ENCODE measurements at regions not wholly inside any gene's neighbourhood (a gene's known extent, or its start where the extent isn't known, plus 50 kb on each side); places are given as distances from the start of the nearest gene placed in this dataset.
"Not testable (repeated sequence)": the region's sequence is repeated elsewhere in the genome, so short reads cannot be mapped to it uniquely, and the experiment has no call there.

DNA sequence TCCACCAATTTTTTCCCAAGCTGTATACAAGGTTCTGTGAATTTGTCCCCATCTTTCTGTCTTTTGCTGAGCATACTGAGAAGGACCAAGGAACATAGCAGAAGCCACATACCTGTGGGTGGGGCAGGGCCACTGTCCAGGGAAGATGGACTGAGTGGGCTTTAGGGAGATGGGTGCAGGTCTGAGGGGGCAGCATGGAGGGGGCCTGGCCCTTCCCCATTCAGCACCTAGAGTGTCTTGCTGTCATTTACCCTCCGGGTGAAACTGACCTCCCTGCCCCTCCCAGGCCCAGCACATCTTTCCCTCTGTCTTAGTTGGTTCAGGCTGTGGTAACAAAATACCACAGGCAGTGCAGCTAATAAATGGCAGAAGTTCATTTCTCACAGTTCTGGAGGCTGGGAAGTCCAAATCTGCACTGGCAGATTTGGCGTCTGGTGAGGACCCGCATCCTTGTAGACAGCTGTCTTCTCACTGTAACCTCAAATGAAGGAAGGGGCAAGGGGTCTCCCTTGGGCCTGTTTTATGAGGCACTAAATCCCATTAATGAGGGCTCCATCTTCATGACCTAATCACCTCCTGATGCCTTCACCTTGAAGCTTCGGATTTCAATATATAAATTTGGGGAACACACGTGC, 180.0 kb upstream of the SMAD3 start:
- no peak for DNase-seq (ENCODE audit: low spot score)
- TF ChIP-seq CTCF (IDR thresholded peaks at IDR 0.05; ENCODE audit: extremely low read depth, missing control alignments): no peak

GRCh38 chr15:66886241-66886675, 179.1 kb upstream of the SMAD3 start:
- no peak for TF ChIP-seq CTCF (IDR thresholded peaks at IDR 0.05; ENCODE audit: extremely low read depth, missing control alignments)
- DNase-seq (ENCODE audit: low spot score): no peak

DNA sequence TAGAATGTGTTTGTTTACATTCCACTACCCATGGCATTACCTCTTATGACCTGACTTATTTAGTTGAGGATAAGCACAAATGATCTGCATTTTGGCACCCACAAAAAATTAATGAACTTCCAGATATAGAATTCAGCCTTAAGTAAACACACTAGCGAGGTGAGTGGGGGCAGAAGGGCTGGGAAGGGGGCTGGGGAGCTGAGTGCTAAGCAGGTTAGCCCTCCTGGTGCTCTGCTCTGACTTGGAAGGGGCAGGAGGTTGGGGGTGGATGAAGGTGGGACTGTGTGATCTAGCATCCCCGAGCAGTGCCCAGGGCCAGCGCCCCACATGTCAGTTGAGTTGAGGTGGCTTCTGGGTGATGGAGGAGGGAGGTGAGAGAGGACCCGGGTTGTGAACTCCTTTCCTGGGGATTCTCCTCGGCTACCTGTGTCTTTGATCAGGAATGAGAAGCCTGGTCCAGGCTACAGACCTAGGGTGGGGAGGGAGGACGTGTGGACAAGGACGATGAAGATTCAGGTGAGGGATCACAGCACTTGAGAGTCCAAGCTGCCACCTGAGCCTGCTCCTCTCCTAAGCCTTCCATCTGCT, 178.6 kb upstream of the SMAD3 start:
- DNase-seq (ENCODE audit: low spot score): no peak
- no peak for TF ChIP-seq CTCF (IDR thresholded peaks at IDR 0.05; ENCODE audit: extremely low read depth, missing control alignments)

DNA sequence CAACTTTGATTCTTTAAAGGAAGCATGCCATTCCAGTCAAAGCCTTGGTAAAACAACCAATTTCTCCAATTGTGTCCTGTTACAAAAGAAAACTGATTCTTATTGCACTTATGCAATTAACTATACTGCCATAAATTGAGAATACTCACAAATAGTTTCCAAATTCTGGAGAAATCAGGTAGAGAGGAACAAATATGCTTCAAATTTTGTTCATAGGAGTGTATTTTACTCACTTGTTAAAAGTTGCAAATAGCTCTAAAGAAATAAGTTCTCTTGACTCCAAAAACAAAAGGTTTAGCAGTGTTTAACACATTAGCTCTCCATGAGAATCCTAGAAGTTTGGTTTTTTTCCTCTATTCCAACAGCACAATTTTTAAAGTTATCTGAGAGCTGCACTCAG, 176.1 kb upstream of the SMAD3 start:
- DNase-seq (ENCODE audit: low spot score): not testable (repeated sequence)

GRCh38 chr15:66891776-66892175, 173.6 kb upstream of the SMAD3 start:
- TF ChIP-seq CTCF (IDR thresholded peaks at IDR 0.05; ENCODE audit: extremely low read depth, missing control alignments): no peak

DNA sequence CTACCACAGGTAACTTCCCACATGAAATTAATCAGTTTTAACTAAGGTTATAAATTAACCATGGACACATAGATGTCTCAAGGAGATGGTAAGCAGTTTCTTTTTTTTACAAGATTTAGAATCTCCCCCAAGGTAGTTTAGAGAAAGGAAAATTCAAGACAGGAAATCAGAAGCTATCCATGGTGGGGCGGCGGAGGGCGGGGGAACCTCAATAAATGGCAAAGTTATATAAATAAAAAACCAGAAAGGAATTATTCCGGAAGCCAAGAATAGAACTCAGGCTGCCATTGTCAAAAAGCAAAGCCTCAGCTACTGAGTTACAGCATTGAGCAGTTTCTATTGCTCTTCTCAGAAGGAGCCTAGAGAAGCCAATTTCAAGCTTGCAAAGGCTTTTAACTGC, 172.1 kb upstream of the SMAD3 start:
- TF ChIP-seq CTCF (IDR thresholded peaks at IDR 0.05; ENCODE audit: extremely low read depth, missing control alignments): no peak
- no peak for DNase-seq (ENCODE audit: low spot score)

More at GRCh38 chr15:66891776-66892175, 173.6 kb upstream of the SMAD3 start:
- DNase-seq (ENCODE audit: low spot score): no peak

GRCh38 chr15:66894363-66894762, 171.0 kb upstream of the SMAD3 start:
- no peak for DNase-seq (ENCODE audit: low spot score)
- no peak for TF ChIP-seq CTCF (IDR thresholded peaks at IDR 0.05; ENCODE audit: extremely low read depth, missing control alignments)

Measured in GM20000 (cell line).